ENCODE measurements at regions not wholly inside any gene's neighbourhood (a gene's known extent, or its start where the extent isn't known, plus 50 kb on each side); places are given as distances from the start of the nearest gene placed in this dataset.

GRCh38 chr19:31110336-31110735 is 238.9 kb downstream of the TSHZ3 start:
- intact Hi-C loops (cut with DNase I), result no loop called here
- H3K27me3 ChIP-seq (ENCODE audit: low read depth), result peaks cover 11% of the 10 kb centered on the region
- no peak overlapping the region for H3K4me3 ChIP-seq
- no peak overlapping the region for H3K27ac ChIP-seq
- no peaks in the 10 kb centered on the region for H3K9me3 ChIP-seq
- DNase-seq (no peak), ATAC-seq (no peak)
- H3K36me3 ChIP-seq, result no peaks in the 10 kb centered on the region
- no peak for TF ChIP-seq CTCF (IDR thresholded peaks at IDR 0.05)
- H3K4me1 ChIP-seq, result no peaks in the 10 kb centered on the region

- H3K27me3 ChIP-seq (ENCODE audit: low read depth), result peaks cover 11% of the 10 kb centered on the region
- no peak for TF ChIP-seq CTCF (IDR thresholded peaks at IDR 0.05)
- no peaks in the 10 kb centered on the region for H3K9me3 ChIP-seq
- no peak for ATAC-seq
- intact Hi-C loops (cut with DNase I), result no loop called here
- H3K27ac ChIP-seq, result no peak overlapping the region
- no peaks in the 10 kb centered on the region for H3K36me3 ChIP-seq
- DNase-seq, result no peak
- no peaks in the 10 kb centered on the region for H3K4me1 ChIP-seq
- no peak overlapping the region for H3K4me3 ChIP-seq
Measured at GRCh38 chr19:31109636-31110035, 239.6 kb downstream of the TSHZ3 start.

- no peak overlapping the region for H3K27ac ChIP-seq
Measured at GRCh38 chr19:31107096-31107495, 242.1 kb downstream of the TSHZ3 start.

GRCh38 chr19:31105761-31106160 is 243.5 kb downstream of the TSHZ3 start:
- H3K27ac ChIP-seq, result no peak overlapping the region

More at GRCh38 chr19:31107096-31107495, 242.1 kb downstream of the TSHZ3 start:
- Histone ChIP-seq H3K36me3 (no peaks in the 10 kb centered on the region), H3K27me3 (ENCODE audit: low read depth) (peaks cover 11% of the 10 kb centered on the region), H3K4me3 (no peak overlapping the region), H3K9me3 (no peaks in the 10 kb centered on the region), H3K4me1 (no peaks in the 10 kb centered on the region)
- ATAC-seq, result no peak
- intact Hi-C loops (cut with DNase I), result no loop called here
- TF ChIP-seq CTCF (IDR thresholded peaks at IDR 0.05), result no peak
- DNase-seq, result no peak

GRCh38 chr19:31104451-31104850 is 244.8 kb downstream of the TSHZ3 start:
- H3K9me3 ChIP-seq, result no peaks in the 10 kb centered on the region
- DNase-seq, result no peak
- intact Hi-C loops (cut with DNase I), result no loop called here
- ATAC-seq, result no peak
- no peaks in the 10 kb centered on the region for H3K36me3 ChIP-seq
- no peaks in the 10 kb centered on the region for H3K4me1 ChIP-seq
- no peak for TF ChIP-seq CTCF (IDR thresholded peaks at IDR 0.05)
- no peak overlapping the region for H3K4me3 ChIP-seq
- no peak overlapping the region for H3K27ac ChIP-seq
- peaks cover 7% of the 10 kb centered on the region for H3K27me3 ChIP-seq (ENCODE audit: low read depth)

More at GRCh38 chr19:31105761-31106160, 243.5 kb downstream of the TSHZ3 start:
- H3K9me3 ChIP-seq, result no peaks in the 10 kb centered on the region
- H3K27me3 ChIP-seq (ENCODE audit: low read depth), result peaks cover 7% of the 10 kb centered on the region
- no peak for TF ChIP-seq CTCF (IDR thresholded peaks at IDR 0.05)
- DNase-seq (no peak), ATAC-seq (no peak)
- H3K4me1 ChIP-seq, result no peaks in the 10 kb centered on the region
- no peak overlapping the region for H3K4me3 ChIP-seq
- no peaks in the 10 kb centered on the region for H3K36me3 ChIP-seq
- intact Hi-C loops (cut with DNase I), result no loop called here

GRCh38 chr19:31103228-31103627 is 246.0 kb downstream of the TSHZ3 start:
- DNase-seq, result no peak
- no peaks in the 10 kb centered on the region for H3K36me3 ChIP-seq
- H3K27me3 ChIP-seq (ENCODE audit: low read depth), result peaks cover 5% of the 10 kb centered on the region
- TF ChIP-seq CTCF (IDR thresholded peaks at IDR 0.05), result no peak
- no peak for ATAC-seq
- H3K4me1 ChIP-seq, result no peaks in the 10 kb centered on the region
- no peak overlapping the region for H3K27ac ChIP-seq
- intact Hi-C loops (cut with DNase I), result no loop called here
- H3K4me3 ChIP-seq, result no peak overlapping the region
- no peaks in the 10 kb centered on the region for H3K9me3 ChIP-seq
